SU-DHL-6 (cell line): ENCODE measurements at regions not wholly inside any gene's neighbourhood (a gene's known extent, or its start where the extent isn't known, plus 50 kb on each side); places are given as distances from the start of the nearest gene placed in this dataset.

Source experiments
- CTCF ChIP-seq: fragments of 200-600 bp; sonication (generic); IDR thresholded peaks from one replicate; pipeline ENCODE4 v1.5.1; 2017; ENCODE audit warnings: antibody characterized with exemption, mild to moderate bottlenecking, low read length, moderate library complexity; ENCODE audit not compliant: insufficient read depth, poor library complexity, severe bottlenecking
- EZH2phosphoT487 ChIP-seq: fragments of 200-600 bp; sonication (generic), shearing (Covaris generic); conservative IDR thresholded peaks from 2 replicates; pipeline ENCODE4 v1.6.1; 2018; ENCODE audit warnings: mild to moderate bottlenecking, antibody characterized with exemption, low read length, moderate library complexity, mixed read lengths

- no peak for TF ChIP-seq CTCF
- TF ChIP-seq EZH2phosphoT487: no peak
Observed at GRCh38 chr1:30160999-30161689, 562.2 kb downstream of the MATN1 start.
